Ishikawa (cell line): ENCODE measurements at regions not wholly inside any gene's neighbourhood (a gene's known extent, or its start where the extent isn't known, plus 50 kb on each side); places are given as distances from the start of the nearest gene placed in this dataset.

Experiments used
- CEBPB ChIP-seq: IDR thresholded peaks from 2 replicates; pipeline ENCODE4 v1.6.1; 2012
- CREB1 ChIP-seq: IDR thresholded peaks from 2 replicates; pipeline ENCODE4 v1.6.1; 2012; ENCODE audit warnings: low read depth
- EGR1 ChIP-seq: IDR thresholded peaks from 2 replicates; pipeline ENCODE4 v1.6.1; 2012
- EP300 ChIP-seq: IDR thresholded peaks from 2 replicates; pipeline ENCODE4 v1.6.1; 2012; ENCODE audit warnings: borderline replicate concordance
- FOXM1 ChIP-seq: IDR thresholded peaks from 2 replicates; pipeline ENCODE4 v1.6.1; 2012; ENCODE audit warnings: low read depth, borderline replicate concordance
- NFIC ChIP-seq: IDR thresholded peaks from 2 replicates; pipeline ENCODE4 v1.6.1; 2012
- RAD21 ChIP-seq: IDR thresholded peaks from 2 replicates; pipeline ENCODE4 v1.6.1; 2012; ENCODE audit warnings: low read depth
- REST ChIP-seq: IDR thresholded peaks from 2 replicates; pipeline ENCODE4 v1.6.1; 2012; ENCODE audit warnings: low read depth, mild to moderate bottlenecking
- TAF1 ChIP-seq: IDR thresholded peaks from 2 replicates; pipeline ENCODE4 v1.6.1; 2012; ENCODE audit warnings: low read depth, mild to moderate bottlenecking
- TCF12 ChIP-seq: IDR thresholded peaks from 2 replicates; pipeline ENCODE4 v1.6.1; 2012; ENCODE audit warnings: low read depth
- USF1 ChIP-seq: IDR thresholded peaks from 2 replicates; pipeline ENCODE4 v1.6.1; 2012
- YY1 ChIP-seq: IDR thresholded peaks from 2 replicates; pipeline ENCODE4 v1.6.1; 2012; ENCODE audit warnings: low read depth
- ZBTB7A ChIP-seq: IDR thresholded peaks from 2 replicates; pipeline ENCODE4 v1.6.1; 2012; ENCODE audit warnings: low read depth
- TF ChIP-seq, protein P1 (sequence below): IDR thresholded peaks from 2 replicates; pipeline ENCODE4 v1.6.1; 2012

DNA sequence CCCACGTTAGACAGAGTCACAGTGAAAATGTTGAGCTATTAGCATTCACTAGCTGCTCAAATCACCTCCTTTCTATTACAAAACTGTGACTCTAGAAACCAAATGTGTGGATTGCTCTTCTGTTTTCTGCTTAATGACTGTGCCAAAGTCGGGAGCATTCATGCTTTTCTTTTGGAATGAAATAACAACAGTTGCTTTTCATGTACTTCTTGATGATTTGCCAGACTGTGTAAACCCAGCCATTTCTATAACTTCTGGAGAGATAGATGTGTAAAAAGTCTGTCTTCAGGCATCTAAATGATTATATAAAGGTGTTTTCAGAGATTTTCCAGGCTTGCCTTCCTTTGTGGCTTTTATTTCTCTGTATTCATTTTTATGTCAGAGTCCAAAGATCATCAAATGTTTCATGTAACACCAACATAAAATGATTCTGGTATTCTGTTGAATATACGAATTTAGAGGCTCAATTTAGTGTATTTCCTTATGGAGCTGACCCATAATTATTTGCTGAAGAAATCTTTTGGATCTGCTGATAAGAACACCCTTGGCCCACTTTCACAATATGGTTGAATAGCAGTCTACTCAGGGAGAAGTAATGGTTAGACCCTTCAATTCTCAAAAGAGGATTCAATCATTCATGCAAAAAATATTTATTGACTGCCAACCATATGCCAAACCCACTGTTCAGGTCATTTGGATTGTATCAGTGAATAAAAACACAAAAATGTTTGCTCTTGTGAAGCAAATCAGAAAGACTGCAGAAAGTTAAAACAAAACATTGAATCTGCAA is 581.2 kb downstream of the CDH18 start:
- TF ChIP-seq EGR1 (no peak), ZBTB7A (no peak), EP300 (no peak), CEBPB (no peak), FOXM1 (no peak), TCF12 (no peak), NFIC (no peak), REST (no peak), TAF1 (no peak)

- TF ChIP-seq TAF1 (no peak), NFIC (no peak), ZBTB7A (no peak)
Measured at GRCh38 chr5:19408149-19408548, 579.9 kb downstream of the CDH18 start.

GRCh38 chr5:19411936-19412335 is 576.1 kb downstream of the CDH18 start:
- TF ChIP-seq YY1: no peak
- no peak for TF ChIP-seq ZBTB7A
- TF ChIP-seq, protein P1, sequence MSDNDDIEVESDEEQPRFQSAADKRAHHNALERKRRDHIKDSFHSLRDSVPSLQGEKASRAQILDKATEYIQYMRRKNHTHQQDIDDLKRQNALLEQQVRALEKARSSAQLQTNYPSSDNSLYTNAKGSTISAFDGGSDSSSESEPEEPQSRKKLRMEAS: no peak
- no peak for TF ChIP-seq EGR1
- TF ChIP-seq CREB1: no peak
- no peak for TF ChIP-seq REST
- no peak for TF ChIP-seq NFIC
- TF ChIP-seq TAF1: no peak
- TF ChIP-seq USF1: no peak
- no peak for TF ChIP-seq RAD21
- no peak for TF ChIP-seq EP300
- no peak for TF ChIP-seq CEBPB
- no peak for TF ChIP-seq FOXM1
